Parathyroid adenoma (tissue), 2 donors: ENCODE measurements at regions not wholly inside any gene's neighbourhood (a gene's known extent, or its start where the extent isn't known, plus 50 kb on each side); places are given as distances from the start of the nearest gene placed in this dataset.

Experiments used
- H2AFZ ChIP-seq: fragments of 300-600 bp; sonication (generic); one replicate; pipeline ENCODE4 v1.7.0; 2017; ENCODE audit warnings: antibody characterized with exemption, mild to moderate bottlenecking
- H3K27ac ChIP-seq: fragments of 300-600 bp; sonication (generic); one replicate; pipeline ENCODE4 v1.7.0; 2017
- H3K27me3 ChIP-seq: fragments of 300-600 bp; sonication (generic); one replicate; pipeline ENCODE4 v1.7.0; 2017; ENCODE audit warnings: low read length; ENCODE audit not compliant: control insufficient read depth, insufficient read depth
- H3K36me3 ChIP-seq: fragments of 300-600 bp; sonication (generic); one replicate; pipeline ENCODE4 v1.7.0; 2017; ENCODE audit warnings: low read length; ENCODE audit not compliant: control insufficient read depth, insufficient read depth
- H3K4me1 ChIP-seq: fragments of 300-600 bp; sonication (generic); one replicate; pipeline ENCODE4 v1.7.0; 2017; ENCODE audit warnings: control low read depth
- H3K4me2 ChIP-seq: fragments of 300-600 bp; sonication (generic); one replicate; pipeline ENCODE4 v1.7.0; 2017; ENCODE audit warnings: low read length
- H3K4me3 ChIP-seq: fragments of 300-600 bp; sonication (generic); one replicate; pipeline ENCODE4 v1.7.0; 2017; ENCODE audit warnings: low read depth, low read length
- H3K79me2 ChIP-seq: fragments of 300-600 bp; sonication (generic); one replicate; pipeline ENCODE4 v1.7.0; 2017; ENCODE audit warnings: control low read depth
- H3K9ac ChIP-seq: fragments of 300-600 bp; sonication (generic); one replicate; pipeline ENCODE4 v1.7.0; 2017; ENCODE audit warnings: mild to moderate bottlenecking
- H3K9me3 ChIP-seq: fragments of 300-600 bp; sonication (generic); one replicate; pipeline ENCODE4 v1.7.0; 2017; ENCODE audit warnings: low read length; ENCODE audit not compliant: control insufficient read depth
- TF ChIP-seq, protein P1 (sequence below): fragments of 300-600 bp; sonication (generic); IDR thresholded peaks from one replicate; pipeline ENCODE4 v1.7.0; 2017; ENCODE audit warnings: antibody characterized with exemption, mild to moderate bottlenecking
- donor health status: primary hyperparathyroidism.

DNA sequence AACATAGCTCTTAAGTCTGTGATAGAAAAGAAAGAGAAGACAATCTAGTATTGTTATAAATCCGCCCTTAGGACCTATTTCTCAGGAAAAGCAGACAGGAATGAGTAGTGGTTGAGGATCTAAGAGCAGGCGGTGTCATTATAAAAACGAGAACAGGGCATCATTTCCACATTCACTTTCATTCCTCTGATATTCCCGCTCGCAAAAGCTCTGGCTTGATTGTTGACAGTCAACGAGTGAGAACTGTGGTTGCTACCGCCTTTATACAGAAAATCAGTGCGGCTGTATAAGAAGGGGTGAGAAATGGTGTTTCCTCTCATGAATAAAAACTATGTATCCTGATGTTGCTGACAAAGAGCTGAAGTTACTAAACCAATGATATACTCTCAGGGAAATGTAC, 1409.6 kb upstream of the WWC1 start:
- Histone ChIP-seq H3K9me3 (no peaks in the 10 kb centered on the region), H3K4me3 (no peak overlapping the region), H3K4me1 (no peaks in the 10 kb centered on the region), H3K79me2 (no peaks in the 10 kb centered on the region), H3K27me3 (no peaks in the 10 kb centered on the region), H3K4me2 (no peak overlapping the region), H3K27ac (no peak overlapping the region), H3K36me3 (no peaks in the 10 kb centered on the region), H3K9ac (no peak overlapping the region), H2AFZ (no peak overlapping the region)
- TF ChIP-seq, protein P1, sequence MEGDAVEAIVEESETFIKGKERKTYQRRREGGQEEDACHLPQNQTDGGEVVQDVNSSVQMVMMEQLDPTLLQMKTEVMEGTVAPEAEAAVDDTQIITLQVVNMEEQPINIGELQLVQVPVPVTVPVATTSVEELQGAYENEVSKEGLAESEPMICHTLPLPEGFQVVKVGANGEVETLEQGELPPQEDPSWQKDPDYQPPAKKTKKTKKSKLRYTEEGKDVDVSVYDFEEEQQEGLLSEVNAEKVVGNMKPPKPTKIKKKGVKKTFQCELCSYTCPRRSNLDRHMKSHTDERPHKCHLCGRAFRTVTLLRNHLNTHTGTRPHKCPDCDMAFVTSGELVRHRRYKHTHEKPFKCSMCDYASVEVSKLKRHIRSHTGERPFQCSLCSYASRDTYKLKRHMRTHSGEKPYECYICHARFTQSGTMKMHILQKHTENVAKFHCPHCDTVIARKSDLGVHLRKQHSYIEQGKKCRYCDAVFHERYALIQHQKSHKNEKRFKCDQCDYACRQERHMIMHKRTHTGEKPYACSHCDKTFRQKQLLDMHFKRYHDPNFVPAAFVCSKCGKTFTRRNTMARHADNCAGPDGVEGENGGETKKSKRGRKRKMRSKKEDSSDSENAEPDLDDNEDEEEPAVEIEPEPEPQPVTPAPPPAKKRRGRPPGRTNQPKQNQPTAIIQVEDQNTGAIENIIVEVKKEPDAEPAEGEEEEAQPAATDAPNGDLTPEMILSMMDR: no peak

DNA sequence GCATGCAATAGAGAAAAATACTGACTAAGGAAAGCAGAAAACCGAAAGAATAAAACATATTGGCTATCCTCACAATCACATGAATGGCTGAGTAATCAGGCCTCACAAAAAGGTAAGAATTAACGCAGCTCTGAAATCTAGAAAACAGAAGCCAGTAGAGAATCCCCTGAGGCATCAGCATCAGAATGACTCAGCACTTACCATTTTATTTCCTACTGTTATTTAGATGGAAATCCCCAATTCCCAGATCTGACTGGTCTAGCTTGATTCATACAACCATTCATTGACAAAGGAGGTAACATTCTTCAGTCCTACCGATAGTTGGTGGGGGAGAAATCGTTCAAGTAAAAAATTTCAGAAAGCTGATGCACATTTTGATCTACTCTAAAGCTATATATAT, 1408.4 kb upstream of the WWC1 start:
- Histone ChIP-seq H3K27ac (no peak overlapping the region), H3K4me1 (no peaks in the 10 kb centered on the region), H3K36me3 (no peaks in the 10 kb centered on the region), H3K4me3 (no peak overlapping the region), H3K4me2 (no peak overlapping the region), H3K27me3 (no peaks in the 10 kb centered on the region), H3K9me3 (no peaks in the 10 kb centered on the region), H3K79me2 (no peaks in the 10 kb centered on the region), H3K9ac (no peak overlapping the region), H2AFZ (no peak overlapping the region)
- TF ChIP-seq, protein P1: no peak

DNA sequence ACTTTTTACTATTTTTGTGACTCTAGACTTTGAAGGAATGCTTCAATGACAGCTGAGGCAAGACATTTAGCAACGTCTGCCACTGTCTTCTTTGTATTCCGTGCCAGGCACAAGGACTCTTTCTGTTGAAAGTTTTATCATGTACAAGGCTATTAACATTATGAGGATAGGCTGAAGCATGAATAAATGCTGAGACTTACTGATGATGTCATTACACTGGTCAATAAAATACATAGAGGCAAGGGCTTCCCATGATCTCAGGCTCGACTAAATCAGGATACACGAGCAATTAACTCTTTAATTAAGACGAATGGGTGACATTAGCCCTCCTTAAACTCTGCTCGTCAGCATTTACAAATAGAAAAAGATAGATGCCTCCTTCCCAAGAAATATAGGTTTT, 1393.3 kb upstream of the WWC1 start:
- no peak overlapping the region for H2AFZ ChIP-seq
- no peak overlapping the region for H3K4me2 ChIP-seq
- H3K79me2 ChIP-seq: no peaks in the 10 kb centered on the region
- no peaks in the 10 kb centered on the region for H3K9me3 ChIP-seq
- no peaks in the 10 kb centered on the region for H3K27me3 ChIP-seq
- no peaks in the 10 kb centered on the region for H3K4me1 ChIP-seq
- no peak overlapping the region for H3K9ac ChIP-seq
- H3K4me3 ChIP-seq: no peak overlapping the region
- TF ChIP-seq, protein P1: no peak
- no peak overlapping the region for H3K27ac ChIP-seq
- H3K36me3 ChIP-seq: no peaks in the 10 kb centered on the region

DNA sequence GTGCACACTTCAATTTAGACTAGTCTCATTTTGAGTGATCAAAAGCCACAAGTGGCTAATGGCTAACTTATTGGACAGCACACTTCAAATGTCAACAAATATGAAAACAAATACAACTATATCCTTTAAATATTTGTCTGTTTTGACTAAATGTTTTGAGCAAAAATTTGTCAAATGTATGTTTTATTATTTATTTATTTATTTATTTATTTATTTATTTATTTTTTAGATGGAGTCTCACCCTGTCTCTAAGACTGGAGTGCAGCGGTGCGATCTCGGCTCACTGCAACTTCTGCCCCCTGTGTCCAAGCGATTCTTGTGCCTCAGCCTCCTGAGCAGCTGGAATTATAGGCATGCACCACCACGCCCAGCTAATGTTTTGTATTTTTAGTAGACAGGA, 1392.1 kb upstream of the WWC1 start:
- Histone ChIP-seq H3K27ac (no peak overlapping the region), H3K4me2 (no peak overlapping the region), H3K9me3 (no peaks in the 10 kb centered on the region), H3K36me3 (no peaks in the 10 kb centered on the region), H3K4me3 (no peak overlapping the region), H3K9ac (no peak overlapping the region), H2AFZ (no peak overlapping the region), H3K4me1 (no peaks in the 10 kb centered on the region), H3K27me3 (no peaks in the 10 kb centered on the region), H3K79me2 (no peaks in the 10 kb centered on the region)
- TF ChIP-seq, protein P1: no peak

DNA sequence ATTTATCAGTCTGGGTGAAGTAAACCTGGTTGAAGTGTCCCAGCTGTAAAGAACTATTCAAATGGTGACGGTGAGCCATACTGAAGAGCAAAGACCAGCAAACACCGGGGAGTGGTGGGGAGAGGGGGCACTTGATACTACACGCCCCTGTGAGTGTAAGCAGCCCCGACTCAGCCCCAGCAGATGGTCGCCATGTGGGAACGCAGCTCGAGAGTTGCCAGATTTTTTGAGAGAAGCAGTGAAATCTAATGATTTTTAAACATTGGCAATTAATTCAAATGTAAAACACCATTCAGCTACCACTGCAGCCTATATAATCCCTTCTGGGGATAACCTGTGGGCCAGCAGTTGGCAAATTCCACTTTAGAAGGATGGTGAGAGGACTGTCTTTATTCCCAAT, 1386.9 kb upstream of the WWC1 start:
- Histone ChIP-seq H3K27ac (no peak overlapping the region), H2AFZ (no peak overlapping the region), H3K9ac (no peak overlapping the region), H3K27me3 (no peaks in the 10 kb centered on the region), H3K79me2 (no peaks in the 10 kb centered on the region), H3K4me3 (no peak overlapping the region), H3K4me2 (no peak overlapping the region), H3K36me3 (no peaks in the 10 kb centered on the region), H3K4me1 (no peaks in the 10 kb centered on the region), H3K9me3 (no peaks in the 10 kb centered on the region)
- TF ChIP-seq, protein P1: no peak
